Calu3 (cell line): ENCODE measurements at regions not wholly inside any gene's neighbourhood (a gene's known extent, or its start where the extent isn't known, plus 50 kb on each side); places are given as distances from the start of the nearest gene placed in this dataset.

Source experiments
- BruUV-seq: library from RNA; stranded (reverse); fragments of 400-500 nt; replicated peaks from 2 replicates; lab custom pipeline; 2021; lab: Mats Ljungman, UMichigan
- CTCF ChIA-PET: fragments of 300-600 bp; sonication (Branson Sonifier 250); formaldehyde crosslinking; loops from one replicate; lab custom pipeline; 2022; ENCODE audit warnings: antibody characterized with exemption; lab: Charles Lee
- DNase-seq: peaks from one replicate; pipeline ENCODE4 v3.0.0; 2022
- H3K27ac Mint-ChIP-seq: one replicate; pipeline ENCODE4 v1.8.0; 2022; ENCODE audit warnings: mixed read lengths; ENCODE audit not compliant: unreplicated experiment
- H3K27me3 Mint-ChIP-seq: one replicate; pipeline ENCODE4 v1.8.0; 2022; ENCODE audit warnings: mixed read lengths; ENCODE audit not compliant: unreplicated experiment
- H3K36me3 Mint-ChIP-seq: one replicate; pipeline ENCODE4 v1.8.0; 2022; ENCODE audit warnings: mild to moderate bottlenecking, moderate library complexity, mixed read lengths; ENCODE audit not compliant: insufficient read depth, unreplicated experiment
- H3K4me1 Mint-ChIP-seq: one replicate; pipeline ENCODE4 v1.8.0; 2022; ENCODE audit warnings: mild to moderate bottlenecking, low read depth, mixed read lengths; ENCODE audit not compliant: unreplicated experiment
- H3K4me3 Mint-ChIP-seq: one replicate; pipeline ENCODE4 v1.8.0; 2022; ENCODE audit warnings: mild to moderate bottlenecking, low read depth, moderate library complexity, mixed read lengths; ENCODE audit not compliant: unreplicated experiment
- H3K9me3 Mint-ChIP-seq: one replicate; pipeline ENCODE4 v1.8.0; 2022; ENCODE audit warnings: low read depth, mixed read lengths; ENCODE audit not compliant: unreplicated experiment
- CTCF ChIP-seq: fragments of 200-600 bp; IDR thresholded peaks from one replicate; pipeline ENCODE4 v1.8.0; 2022; ENCODE audit warnings: antibody characterized with exemption; ENCODE audit not compliant: unreplicated experiment
- intact Hi-C: fragments of 100-400 bp; cut with micrococcal nuclease; formaldehyde crosslinking; loops from one replicate; pipeline ENCODE4 v1.10.0; 2022; ENCODE audit not compliant: unreplicated experiment

GRCh38 chr22:35175392-35175791, 81.9 kb upstream of the HMGXB4 start:
- Mint-ChIP-seq H3K27ac (no peak overlapping the region), H3K4me3 (no peak overlapping the region), H3K9me3 (peaks cover 2% of the 10 kb centered on the region), H3K27me3 (peaks cover 62% of the 10 kb centered on the region), H3K36me3 (no peaks in the 10 kb centered on the region), H3K4me1 (no peaks in the 10 kb centered on the region)
- BruUV-seq, result no TSS peak
- intact Hi-C loops, result no loop called here
- CTCF ChIA-PET, result interaction anchor here (0.6 kb wide), 1 partner anchor 1799 kb away, joined by 5 read pairs; no protein-coding TSS in a partner anchor
- no peak for TF ChIP-seq CTCF
- DNase-seq, result no peak

GRCh38 chr22:35177811-35178210, 79.5 kb upstream of the HMGXB4 start:
- CTCF ChIA-PET, result no interaction called here

GRCh38 chr22:35178446-35178845, 78.8 kb upstream of the HMGXB4 start:
- DNase-seq, result no peak
- H3K9me3 Mint-ChIP-seq, result peaks cover 2% of the 10 kb centered on the region
- no peaks in the 10 kb centered on the region for H3K4me1 Mint-ChIP-seq
- H3K4me3 Mint-ChIP-seq, result no peak overlapping the region
- BruUV-seq, result no TSS peak
- no peak overlapping the region for H3K27ac Mint-ChIP-seq
- H3K36me3 Mint-ChIP-seq, result no peaks in the 10 kb centered on the region
- TF ChIP-seq CTCF, result no peak
- CTCF ChIA-PET, result interaction anchor here (0.6 kb wide), 1 partner anchor 25 kb away, joined by 5 read pairs; no protein-coding TSS in a partner anchor
- H3K27me3 Mint-ChIP-seq, result peaks cover 37% of the 10 kb centered on the region
- intact Hi-C loops, result no loop called here

More at GRCh38 chr22:35177811-35178210, 79.5 kb upstream of the HMGXB4 start:
- no peak for DNase-seq
- no peaks in the 10 kb centered on the region for H3K4me1 Mint-ChIP-seq
- peaks cover 2% of the 10 kb centered on the region for H3K9me3 Mint-ChIP-seq
- no peak overlapping the region for H3K4me3 Mint-ChIP-seq
- no peaks in the 10 kb centered on the region for H3K36me3 Mint-ChIP-seq
- BruUV-seq, result no TSS peak
- intact Hi-C loops, result no loop called here
- H3K27me3 Mint-ChIP-seq, result peaks cover 38% of the 10 kb centered on the region
- TF ChIP-seq CTCF, result no peak
- no peak overlapping the region for H3K27ac Mint-ChIP-seq

GRCh38 chr22:35183917-35184316, 73.4 kb upstream of the HMGXB4 start:
- Mint-ChIP-seq H3K9me3 (no peaks in the 10 kb centered on the region), H3K27ac (no peak overlapping the region), H3K36me3 (no peaks in the 10 kb centered on the region), H3K4me1 (no peaks in the 10 kb centered on the region), H3K4me3 (no peak overlapping the region), H3K27me3 (no peaks in the 10 kb centered on the region)
- no peak for DNase-seq
- intact Hi-C loops, result no loop called here
- TF ChIP-seq CTCF, result no peak
- CTCF ChIA-PET, result no interaction called here
- BruUV-seq, result no TSS peak
